ENCODE measurements at regions not wholly inside any gene's neighbourhood (a gene's known extent, or its start where the extent isn't known, plus 50 kb on each side); places are given as distances from the start of the nearest gene placed in this dataset.

GRCh38 chr5:124551939-124552279, 194.5 kb downstream of the ZNF608 start:
- no peak overlapping the region for H3K27ac ChIP-seq
- no peaks in the 10 kb centered on the region for H3K9me3 ChIP-seq
- ATAC-seq (ENCODE audit: low FRiP score in 2 of 2) (no peak), DNase-seq (no peak)
- no peak overlapping the region for H3K4me3 ChIP-seq
- no peaks in the 10 kb centered on the region for H3K27me3 ChIP-seq
- no peaks in the 10 kb centered on the region for H3K36me3 ChIP-seq
- no peaks in the 10 kb centered on the region for H3K4me1 ChIP-seq
- TF ChIP-seq POLR2AphosphoS5 (IDR thresholded peaks at IDR 0.05), result no peak
- no peak for TF ChIP-seq CTCF (IDR thresholded peaks at IDR 0.05)
- TF ChIP-seq POLR2A (IDR thresholded peaks at IDR 0.05), result no peak
- TF ChIP-seq EP300 (IDR thresholded peaks at IDR 0.05), result no peak

- no peak for ATAC-seq (ENCODE audit: low FRiP score in 2 of 2)
- Histone ChIP-seq H3K4me1 (no peaks in the 10 kb centered on the region), H3K9me3 (no peaks in the 10 kb centered on the region), H3K36me3 (no peaks in the 10 kb centered on the region), H3K27me3 (no peaks in the 10 kb centered on the region), H3K27ac (no peak overlapping the region), H3K4me3 (no peak overlapping the region)
- DNase-seq, result no peak
- TF ChIP-seq EP300 (IDR thresholded peaks at IDR 0.05) (peak in 1 of 4 donors; percentile 7), POLR2AphosphoS5 (IDR thresholded peaks at IDR 0.05) (no peak)
- WGBS, 2 donors, result 66 to 68% methylated on average over 3 of the region's 3 CpGs
Observed at GRCh38 chr5:124550731-124551130, 195.7 kb downstream of the ZNF608 start.

- Histone ChIP-seq H3K4me1 (no peaks in the 10 kb centered on the region), H3K4me3 (no peak overlapping the region), H3K27ac (no peak overlapping the region), H3K27me3 (no peaks in the 10 kb centered on the region), H3K36me3 (no peaks in the 10 kb centered on the region), H3K9me3 (no peaks in the 10 kb centered on the region)
- ATAC-seq (ENCODE audit: low FRiP score in 2 of 2) (no peak), DNase-seq (no peak)
- 69 to 79% methylated on average over 4 of the region's 4 CpGs for WGBS, 2 donors
- TF ChIP-seq POLR2AphosphoS5 (IDR thresholded peaks at IDR 0.05) (no peak), EP300 (IDR thresholded peaks at IDR 0.05) (no peak), CTCF (IDR thresholded peaks at IDR 0.05) (no peak), POLR2A (IDR thresholded peaks at IDR 0.05) (no peak)
Observed at GRCh38 chr5:124549891-124550436, 196.5 kb downstream of the ZNF608 start.

GRCh38 chr5:124546643-124547042, 199.8 kb downstream of the ZNF608 start:
- no peak overlapping the region for H3K4me3 ChIP-seq
- H3K4me1 ChIP-seq, result no peaks in the 10 kb centered on the region
- ATAC-seq (ENCODE audit: low FRiP score in 2 of 2), result no peak
- TF ChIP-seq EP300 (IDR thresholded peaks at IDR 0.05) (no peak), CTCF (IDR thresholded peaks at IDR 0.05) (no peak), POLR2A (IDR thresholded peaks at IDR 0.05) (no peak), POLR2AphosphoS5 (IDR thresholded peaks at IDR 0.05) (no peak)
- 44 to 59% methylated on average over 2 of the region's 2 CpGs for WGBS, 2 donors
- no peak for DNase-seq
- H3K27me3 ChIP-seq, result no peaks in the 10 kb centered on the region
- no peaks in the 10 kb centered on the region for H3K36me3 ChIP-seq
- no peaks in the 10 kb centered on the region for H3K9me3 ChIP-seq
- no peak overlapping the region for H3K27ac ChIP-seq

- Histone ChIP-seq H3K9me3 (no peaks in the 10 kb centered on the region), H3K4me3 (no peak overlapping the region), H3K36me3 (no peaks in the 10 kb centered on the region), H3K27ac (no peak overlapping the region), H3K27me3 (no peaks in the 10 kb centered on the region), H3K4me1 (no peaks in the 10 kb centered on the region)
- DNase-seq (no peak), ATAC-seq (ENCODE audit: low FRiP score in 2 of 2) (no peak)
- TF ChIP-seq POLR2AphosphoS5 (IDR thresholded peaks at IDR 0.05) (no peak), EP300 (IDR thresholded peaks at IDR 0.05) (no peak), CTCF (IDR thresholded peaks at IDR 0.05) (no peak), POLR2A (IDR thresholded peaks at IDR 0.05) (no peak)
- 49 to 79% methylated on average over 2 of the region's 2 CpGs for WGBS, 2 donors
Observed at GRCh38 chr5:124544366-124545055, 201.9 kb downstream of the ZNF608 start.
